ENCODE measurements at regions not wholly inside any gene's neighbourhood (a gene's known extent, or its start where the extent isn't known, plus 50 kb on each side); places are given as distances from the start of the nearest gene placed in this dataset.
"Not testable (repeated sequence)": the region's sequence is repeated elsewhere in the genome, so short reads cannot be mapped to it uniquely, and the experiment has no call there.

DNA sequence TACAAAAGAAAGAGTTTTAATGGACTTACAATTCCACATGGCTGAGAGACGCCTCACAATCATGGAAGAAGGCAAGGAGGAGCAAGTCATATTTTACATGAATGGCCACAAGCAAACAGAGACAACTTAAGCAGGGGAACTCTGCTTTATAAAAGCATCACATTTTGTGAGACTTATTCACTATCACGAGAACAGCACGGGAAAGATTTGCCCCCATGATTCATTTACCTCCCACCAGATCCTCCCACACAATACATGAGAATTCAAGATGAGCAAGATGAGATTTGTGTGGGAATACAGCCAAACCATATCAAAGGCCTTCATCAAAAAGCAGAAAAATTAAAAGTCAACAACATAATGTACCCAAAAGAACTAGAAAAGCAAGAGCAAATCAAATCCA is 111.0 kb upstream of the RPRM start:
- H3K27ac ChIP-seq: no peak overlapping the region
- FAIRE-seq: no peak
- intact Hi-C loops (cut with DNase I): no loop called here
- no peaks in the 10 kb centered on the region for H3K27me3 ChIP-seq
- no peak for ATAC-seq
- DNase-seq: no peak
- no peaks in the 10 kb centered on the region for H3K9me3 ChIP-seq
- TF ChIP-seq, protein P1, sequence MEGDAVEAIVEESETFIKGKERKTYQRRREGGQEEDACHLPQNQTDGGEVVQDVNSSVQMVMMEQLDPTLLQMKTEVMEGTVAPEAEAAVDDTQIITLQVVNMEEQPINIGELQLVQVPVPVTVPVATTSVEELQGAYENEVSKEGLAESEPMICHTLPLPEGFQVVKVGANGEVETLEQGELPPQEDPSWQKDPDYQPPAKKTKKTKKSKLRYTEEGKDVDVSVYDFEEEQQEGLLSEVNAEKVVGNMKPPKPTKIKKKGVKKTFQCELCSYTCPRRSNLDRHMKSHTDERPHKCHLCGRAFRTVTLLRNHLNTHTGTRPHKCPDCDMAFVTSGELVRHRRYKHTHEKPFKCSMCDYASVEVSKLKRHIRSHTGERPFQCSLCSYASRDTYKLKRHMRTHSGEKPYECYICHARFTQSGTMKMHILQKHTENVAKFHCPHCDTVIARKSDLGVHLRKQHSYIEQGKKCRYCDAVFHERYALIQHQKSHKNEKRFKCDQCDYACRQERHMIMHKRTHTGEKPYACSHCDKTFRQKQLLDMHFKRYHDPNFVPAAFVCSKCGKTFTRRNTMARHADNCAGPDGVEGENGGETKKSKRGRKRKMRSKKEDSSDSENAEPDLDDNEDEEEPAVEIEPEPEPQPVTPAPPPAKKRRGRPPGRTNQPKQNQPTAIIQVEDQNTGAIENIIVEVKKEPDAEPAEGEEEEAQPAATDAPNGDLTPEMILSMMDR (IDR thresholded peaks at IDR 0.05): no peak
- no peaks in the 10 kb centered on the region for H3K36me3 ChIP-seq
- 62 to 73% methylated on average over 3 of the region's 3 CpGs for WGBS, 2 donors
- no peak overlapping the region for H3K4me3 ChIP-seq
- H3K4me1 ChIP-seq: no peaks in the 10 kb centered on the region

DNA sequence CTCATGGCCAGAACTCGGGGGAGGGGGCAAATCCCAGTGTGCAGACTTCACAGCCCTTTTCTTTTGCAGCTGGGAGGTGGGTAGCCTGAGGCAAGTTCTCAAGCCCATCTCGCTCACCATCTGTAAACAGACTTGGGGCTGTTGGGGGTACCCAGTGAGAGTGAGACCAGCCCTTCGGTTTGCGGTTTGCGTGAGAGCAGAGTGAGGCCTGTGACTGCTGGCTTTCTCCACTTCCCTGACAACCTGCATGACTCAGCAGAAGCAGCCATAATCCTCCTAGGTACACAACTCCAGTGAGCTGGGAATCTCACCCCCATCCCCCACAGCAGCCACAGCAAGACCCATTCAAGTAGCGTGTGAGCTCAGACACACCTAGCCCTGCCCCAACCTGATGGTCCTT is 114.5 kb upstream of the RPRM start:
- H3K27ac ChIP-seq; H3K36me3 ChIP-seq; H3K4me3 ChIP-seq; ATAC-seq; H3K4me1 ChIP-seq; H3K27me3 ChIP-seq; H3K9me3 ChIP-seq; FAIRE-seq; intact Hi-C loops (cut with DNase I): not testable (repeated sequence)
- peak in 1 of 6 donors; percentile 19 for DNase-seq
- WGBS, 2 donors: 67 to 75% methylated on average over 6 of the region's 6 CpGs

DNA sequence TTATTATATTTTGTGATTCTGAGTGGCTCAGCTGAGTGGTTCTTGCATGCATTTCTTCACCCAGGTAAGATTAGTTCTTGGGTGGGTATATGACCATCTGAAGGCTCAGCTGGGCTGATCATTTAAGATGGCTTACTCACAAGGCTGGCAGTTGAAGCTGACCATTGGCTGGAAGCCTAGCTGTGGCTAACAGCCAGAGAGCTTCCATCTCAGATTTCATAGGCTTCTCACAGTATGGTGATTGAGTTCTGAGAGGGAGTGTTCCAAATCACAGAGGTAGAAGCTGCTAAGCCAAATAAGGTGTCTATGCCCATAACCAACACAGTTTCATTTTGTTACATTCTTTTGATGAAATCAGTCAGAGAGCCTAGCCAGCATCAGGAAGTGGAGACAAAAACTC is 117.4 kb upstream of the RPRM start:
- Histone ChIP-seq H3K27ac (no peak overlapping the region), H3K4me1 (no peaks in the 10 kb centered on the region), H3K36me3 (no peaks in the 10 kb centered on the region), H3K9me3 (no peaks in the 10 kb centered on the region), H3K4me3 (no peak overlapping the region), H3K27me3 (no peaks in the 10 kb centered on the region)
- intact Hi-C loops (cut with DNase I): no loop called here
- TF ChIP-seq, protein P1 (IDR thresholded peaks at IDR 0.05): no peak
- FAIRE-seq (no peak), DNase-seq (no peak), ATAC-seq (no peak)

DNA sequence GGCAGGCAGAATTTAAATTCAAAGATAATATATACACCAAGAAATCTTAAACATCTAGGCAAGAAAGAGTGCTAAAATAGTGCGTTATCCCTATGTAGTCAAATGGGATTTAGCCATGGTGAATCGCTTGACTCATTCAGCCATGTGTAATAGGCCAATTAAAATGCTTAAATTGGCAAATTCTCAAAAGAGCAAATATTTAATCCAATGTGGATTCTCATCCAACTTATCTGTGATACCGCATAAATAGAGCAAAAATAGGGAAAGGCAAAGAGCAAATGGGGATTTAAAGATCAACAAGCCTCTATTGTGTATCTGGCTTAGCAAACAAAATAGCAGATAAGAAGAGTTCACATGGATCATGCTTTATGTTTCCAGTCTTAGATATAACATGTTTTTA is 123.2 kb upstream of the RPRM start:
- no peaks in the 10 kb centered on the region for H3K9me3 ChIP-seq
- H3K4me3 ChIP-seq: no peak overlapping the region
- TF ChIP-seq, protein P1 (IDR thresholded peaks at IDR 0.05): no peak
- no peaks in the 10 kb centered on the region for H3K27me3 ChIP-seq
- 38 to 40% methylated on average over 3 of the region's 3 CpGs for WGBS, 2 donors
- no peak for FAIRE-seq
- intact Hi-C loops (cut with DNase I): no loop called here
- ATAC-seq: peak in 1 of 4 donors; percentile 9
- H3K36me3 ChIP-seq: no peaks in the 10 kb centered on the region
- H3K4me1 ChIP-seq: no peaks in the 10 kb centered on the region
- no peak overlapping the region for H3K27ac ChIP-seq
- no peak for DNase-seq

DNA sequence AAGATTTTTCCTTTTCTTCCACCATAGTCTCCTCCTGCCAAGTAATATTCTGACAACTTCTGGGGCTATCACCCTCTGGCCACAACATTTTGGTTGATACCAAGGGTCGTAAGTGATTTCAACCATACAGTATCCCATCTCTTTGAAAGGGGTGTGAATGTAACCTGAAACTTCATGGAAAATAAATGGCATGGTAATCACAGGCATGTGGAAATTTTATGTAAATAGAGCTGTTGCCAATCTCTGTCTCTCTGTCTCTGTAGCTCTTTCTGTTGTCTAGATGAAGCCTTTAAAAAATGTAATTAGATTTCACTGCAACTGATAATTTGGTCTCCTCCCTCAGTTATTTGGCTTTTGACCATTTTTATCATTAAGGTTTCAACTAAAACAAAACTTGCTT is 125.6 kb upstream of the RPRM start:
- H3K9me3 ChIP-seq: no peaks in the 10 kb centered on the region
- no peaks in the 10 kb centered on the region for H3K27me3 ChIP-seq
- H3K4me1 ChIP-seq: no peaks in the 10 kb centered on the region
- TF ChIP-seq, protein P1 (IDR thresholded peaks at IDR 0.05): no peak
- no peaks in the 10 kb centered on the region for H3K36me3 ChIP-seq
- DNase-seq (no peak), FAIRE-seq (no peak), ATAC-seq (no peak)
- no peak overlapping the region for H3K4me3 ChIP-seq
- WGBS, 2 donors: 38 to 44% methylated on average over 1 of the region's 1 CpG
- no peak overlapping the region for H3K27ac ChIP-seq
- intact Hi-C loops (cut with DNase I): no loop called here

DNA sequence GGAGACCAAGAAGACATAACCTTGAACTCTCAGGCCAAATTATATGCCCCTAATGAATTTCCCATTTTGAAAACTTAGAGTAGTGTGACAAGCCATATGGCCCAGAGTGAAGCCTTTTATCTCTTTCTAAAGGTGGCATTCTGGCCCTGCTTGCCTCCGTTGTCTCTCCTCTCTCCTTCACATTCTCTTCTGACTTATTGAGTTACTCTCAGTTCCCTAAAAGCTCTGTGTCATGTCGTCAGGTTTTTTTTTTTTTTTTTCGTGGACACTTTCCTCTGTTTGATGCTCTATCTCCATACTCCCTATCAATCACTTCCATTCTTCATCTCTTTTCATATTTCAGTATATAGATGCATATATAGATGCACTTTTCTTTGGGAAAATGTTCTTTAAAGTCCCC is 128.1 kb upstream of the RPRM start:
- WGBS, 2 donors: 29 to 41% methylated on average over 3 of the region's 3 CpGs
- Histone ChIP-seq H3K36me3 (no peaks in the 10 kb centered on the region), H3K4me1 (no peaks in the 10 kb centered on the region), H3K9me3 (no peaks in the 10 kb centered on the region), H3K4me3 (no peak overlapping the region), H3K27ac (no peak overlapping the region), H3K27me3 (no peaks in the 10 kb centered on the region)
- TF ChIP-seq, protein P1 (IDR thresholded peaks at IDR 0.05): no peak
- DNase-seq: no peak
- FAIRE-seq: no peak
- intact Hi-C loops (cut with DNase I): no loop called here
- no peak for ATAC-seq

All from pancreas (tissue), 10 donors.